ENCODE measurements at regions not wholly inside any gene's neighbourhood (a gene's known extent, or its start where the extent isn't known, plus 50 kb on each side); places are given as distances from the start of the nearest gene placed in this dataset.

- DNase-seq (ENCODE audit: low read depth, low spot score), result no peak
- H3K9ac ChIP-seq (ENCODE audit: low read length), result no peak overlapping the region
- ChIA-PET POLR2A (no interaction called here), RAD21 (ENCODE audit: low non-redundant PET in 1 of 2, low total read pairs in 2 of 2, uncharacterized antibody in 2 of 2, unreplicated experiment in 2 of 2) (no interaction called here), CTCF (no interaction called here)
- H3K9me2 ChIP-seq (ENCODE audit: insufficient read depth), result no peaks in the 10 kb centered on the region
- no peak for ATAC-seq
- H3K9me3 ChIP-seq (ENCODE audit: control insufficient read depth in 1 of 2, insufficient read depth in 1 of 2, low read depth in 1 of 2, low read length in 2 of 2), result no peaks in the 10 kb centered on the region
- H4K20me1 ChIP-seq (ENCODE audit: insufficient read depth), result no peaks in the 10 kb centered on the region
- no peak overlapping the region for H3K4me2 ChIP-seq (ENCODE audit: low read length)
- no peaks in the 10 kb centered on the region for H3K79me2 ChIP-seq (ENCODE audit: insufficient read depth, low read length)
- no peak overlapping the region for H3K4me3 ChIP-seq (replicated peaks in 1 of 2; ENCODE audit: low read depth in 1 of 2, low read length in 2 of 2)
- H3K27me3 ChIP-seq (ENCODE audit: insufficient read depth, low read length), result no peaks in the 10 kb centered on the region
- no peak for TF ChIP-seq ZBTB33 (IDR thresholded peaks at IDR 0.05; ENCODE audit: extremely low read depth, insufficient replicate concordance, low read length)
- TF ChIP-seq REST (IDR thresholded peaks at IDR 0.05; ENCODE audit: low read depth), result no peak
- TF ChIP-seq RAD21 (IDR thresholded peaks at IDR 0.05; ENCODE audit: low read depth), result no peak
- no peak for TF ChIP-seq EZH2phosphoT487 (IDR thresholded peaks at IDR 0.05; ENCODE audit: borderline replicate concordance)
- no peak for TF ChIP-seq POLR2A (IDR thresholded peaks at IDR 0.05; ENCODE audit: borderline replicate concordance, extremely low read depth, insufficient read depth, insufficient read length)
- no peak for TF ChIP-seq FOSL1 (IDR thresholded peaks at IDR 0.05; ENCODE audit: low read depth)
- no peak overlapping the region for H2AFZ ChIP-seq (ENCODE audit: low read depth, low read length, poor library complexity, severe bottlenecking)
- H3K36me3 ChIP-seq (ENCODE audit: control insufficient read depth in 1 of 2, insufficient read depth in 2 of 2, low read length in 2 of 2), result no peaks in the 10 kb centered on the region
- intact Hi-C loops (cut with micrococcal nuclease), result no loop called here
- BruUV-seq (replicated peaks), result no TSS peak
- no peaks in the 10 kb centered on the region for H3K4me1 ChIP-seq (ENCODE audit: control insufficient read depth in 1 of 2, insufficient read depth in 2 of 2, low read length in 2 of 2)
- no peak overlapping the region for H3K27ac ChIP-seq (ENCODE audit: low read depth, low read length)
These were observed 115.8 kb upstream of the ANKRD50 start for GRCh38 chr4:124828382-124828781.

All from HCT116 (cell line).